Neural progenitor cell (in vitro differentiated cells): ENCODE measurements at regions not wholly inside any gene's neighbourhood (a gene's known extent, or its start where the extent isn't known, plus 50 kb on each side); places are given as distances from the start of the nearest gene placed in this dataset.
"Not testable (repeated sequence)": the region's sequence is repeated elsewhere in the genome, so short reads cannot be mapped to it uniquely, and the experiment has no call there.

ENCODE experiments used
- EZH2phosphoT487 ChIP-seq: fragments of 200-600 bp; sonication (generic); IDR thresholded peaks from 2 replicates; pipeline ENCODE4 v1.6.1; 2017; ENCODE audit warnings: antibody characterized with exemption
- TF ChIP-seq, protein P1 (sequence below): fragments of 200-600 bp; sonication (generic); IDR thresholded peaks from 2 replicates; pipeline ENCODE4 v1.5.1; 2017; ENCODE audit warnings: antibody characterized with exemption, mild to moderate bottlenecking

DNA sequence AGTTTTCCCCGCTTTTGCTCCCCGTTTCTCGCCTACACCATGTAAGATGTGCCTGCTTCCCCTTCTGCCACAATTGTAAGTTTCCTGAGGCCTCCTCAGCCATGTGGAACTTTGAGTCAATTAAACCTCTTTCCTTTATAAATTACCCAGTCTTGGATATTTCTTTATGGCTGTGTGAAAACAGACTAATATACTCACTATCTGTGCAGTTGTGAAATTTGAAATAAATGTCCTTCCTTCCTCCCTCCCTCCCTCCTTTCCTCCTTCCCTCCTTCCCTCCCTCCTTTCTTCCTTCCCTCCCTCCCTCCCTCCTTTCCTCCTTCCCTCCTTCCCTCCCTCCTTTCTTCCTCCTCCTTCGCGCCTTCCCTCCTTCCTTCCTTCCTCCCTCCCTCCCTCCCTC, 132.8 kb downstream of the RFPL4B start:
- TF ChIP-seq, protein P1, sequence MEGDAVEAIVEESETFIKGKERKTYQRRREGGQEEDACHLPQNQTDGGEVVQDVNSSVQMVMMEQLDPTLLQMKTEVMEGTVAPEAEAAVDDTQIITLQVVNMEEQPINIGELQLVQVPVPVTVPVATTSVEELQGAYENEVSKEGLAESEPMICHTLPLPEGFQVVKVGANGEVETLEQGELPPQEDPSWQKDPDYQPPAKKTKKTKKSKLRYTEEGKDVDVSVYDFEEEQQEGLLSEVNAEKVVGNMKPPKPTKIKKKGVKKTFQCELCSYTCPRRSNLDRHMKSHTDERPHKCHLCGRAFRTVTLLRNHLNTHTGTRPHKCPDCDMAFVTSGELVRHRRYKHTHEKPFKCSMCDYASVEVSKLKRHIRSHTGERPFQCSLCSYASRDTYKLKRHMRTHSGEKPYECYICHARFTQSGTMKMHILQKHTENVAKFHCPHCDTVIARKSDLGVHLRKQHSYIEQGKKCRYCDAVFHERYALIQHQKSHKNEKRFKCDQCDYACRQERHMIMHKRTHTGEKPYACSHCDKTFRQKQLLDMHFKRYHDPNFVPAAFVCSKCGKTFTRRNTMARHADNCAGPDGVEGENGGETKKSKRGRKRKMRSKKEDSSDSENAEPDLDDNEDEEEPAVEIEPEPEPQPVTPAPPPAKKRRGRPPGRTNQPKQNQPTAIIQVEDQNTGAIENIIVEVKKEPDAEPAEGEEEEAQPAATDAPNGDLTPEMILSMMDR: not testable (repeated sequence)
- not testable (repeated sequence) for TF ChIP-seq EZH2phosphoT487
